Prostate gland (tissue), 2 donors: ENCODE measurements at regions not wholly inside any gene's neighbourhood (a gene's known extent, or its start where the extent isn't known, plus 50 kb on each side); places are given as distances from the start of the nearest gene placed in this dataset.

Source experiments
- DNase-seq: peaks from one replicate; pipeline ENCODE4 v3.0.0-alpha.2; 2019; ENCODE audit warnings: low spot score
- H3K27ac ChIP-seq, 2 donors: fragments of 200-600 bp; sonication (generic); 2 replicates each; pipeline ENCODE4 v1.5.1; 2017 to 2019
- H3K27me3 ChIP-seq: fragments of 200-600 bp; sonication (generic); replicated peaks from 2 replicates; pipeline ENCODE4 v1.5.1; 2019; ENCODE audit not compliant: insufficient read depth
- H3K36me3 ChIP-seq, 2 donors: fragments of 200-600 bp; sonication (generic); 1 replicate in 1 of 2; 2 replicates in 1 of 2; pipeline versions ENCODE4 v1.5.1 to v1.8.1; 2017 to 2019
- H3K4me1 ChIP-seq: fragments of 200-600 bp; sonication (generic); replicated peaks from 2 replicates; pipeline ENCODE4 v1.5.1; 2019
- H3K4me3 ChIP-seq, 2 donors: fragments of 200-600 bp; sonication (generic); 2 replicates each; pipeline ENCODE4 v1.5.1; 2017 to 2019
- H3K9me3 ChIP-seq: fragments of 200-600 bp; sonication (generic); 2 replicates; pipeline ENCODE4 v1.5.1; 2017
- CTCF ChIP-seq, 4 experiments: fragments of 200-600 bp in 2 of 4; fragments of 450-650 bp in 2 of 4; sonication (generic) in 2 of 4; IDR thresholded peaks; 1 replicate in 3 of 4; 2 replicates in 1 of 4; pipeline ENCODE4 v1.5.1; 2016 to 2019; ENCODE audit warnings: antibody characterized with exemption in 4 of 4, mild to moderate bottlenecking in 2 of 4, moderate library complexity in 2 of 4
- POLR2A ChIP-seq: fragments of 450-650 bp; IDR thresholded peaks from one replicate; pipeline ENCODE4 v1.6.1; 2016; ENCODE audit warnings: antibody characterized with exemption, mild to moderate bottlenecking
- POLR2AphosphoS5 ChIP-seq: sonication (generic); formaldehyde crosslinking; IDR thresholded peaks from one replicate; pipeline ENCODE4 v1.6.1; 2017; ENCODE audit warnings: antibody characterized with exemption
- WGBS: methylation state at CpG from one replicate; pipeline ENCODE4 v1.1.5; 2018; 5-methylcytosine and 5-hydroxymethylcytosine counted together
- intact Hi-C: fragments of 100-400 bp; cut with DNase I; formaldehyde crosslinking; loops from one replicate; pipeline ENCODE4 v1.14.2; 2022

GRCh38 chr14:43697003-43697402, 810.1 kb downstream of the FSCB start:
- Histone ChIP-seq H3K27ac (no peak overlapping the region), H3K4me3 (no peak overlapping the region), H3K4me1 (no peaks in the 10 kb centered on the region), H3K36me3 (no peaks in the 10 kb centered on the region), H3K9me3 (no peaks in the 10 kb centered on the region), H3K27me3 (no peaks in the 10 kb centered on the region)
- WGBS: 83% methylated on average over 1 of the region's 1 CpG
- TF ChIP-seq POLR2AphosphoS5 (no peak), CTCF (IDR thresholded peaks at IDR 0.05) (no peak), POLR2A (no peak)
- intact Hi-C loops: no loop called here
- no peak for DNase-seq

DNA sequence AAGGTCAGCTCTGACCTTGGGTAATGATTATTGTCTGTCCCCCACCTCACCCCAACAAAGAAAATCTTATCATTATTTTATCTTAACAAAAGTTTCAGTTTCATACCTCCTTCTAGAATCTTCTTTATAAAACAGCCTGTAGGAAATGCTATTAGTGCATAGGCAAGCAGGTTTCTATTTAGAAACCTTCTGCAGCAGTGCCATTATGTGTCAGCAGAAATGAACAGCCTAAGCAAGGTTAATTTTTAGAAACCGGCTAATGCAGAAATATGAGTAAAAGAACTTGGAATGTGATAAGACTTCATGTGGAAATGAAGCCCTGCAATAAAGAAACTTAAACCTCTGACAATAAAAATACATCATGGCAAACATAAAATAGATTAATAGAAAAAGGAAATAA, 814.4 kb downstream of the FSCB start:
- intact Hi-C loops: no loop called here
- Histone ChIP-seq H3K27ac (no peak overlapping the region), H3K36me3 (no peaks in the 10 kb centered on the region), H3K27me3 (no peaks in the 10 kb centered on the region), H3K4me1 (no peaks in the 10 kb centered on the region), H3K9me3 (no peaks in the 10 kb centered on the region), H3K4me3 (no peak overlapping the region)
- TF ChIP-seq CTCF (IDR thresholded peaks at IDR 0.05) (no peak), POLR2AphosphoS5 (no peak), POLR2A (no peak)
- WGBS: 62% methylated on average over 1 of the region's 1 CpG
- no peak for DNase-seq

- no peaks in the 10 kb centered on the region for H3K4me1 ChIP-seq
- TF ChIP-seq CTCF (IDR thresholded peaks at IDR 0.05): no peak
- no peak for TF ChIP-seq POLR2A
- no peak for TF ChIP-seq POLR2AphosphoS5
- H3K36me3 ChIP-seq: no peaks in the 10 kb centered on the region
- 42% methylated on average over 3 of the region's 3 CpGs for WGBS
- H3K4me3 ChIP-seq: no peak overlapping the region
- intact Hi-C loops: no loop called here
- no peak overlapping the region for H3K27ac ChIP-seq
- no peak for DNase-seq
- no peaks in the 10 kb centered on the region for H3K9me3 ChIP-seq
- H3K27me3 ChIP-seq: no peaks in the 10 kb centered on the region
These were observed 819.2 kb downstream of the FSCB start for GRCh38 chr14:43687921-43688320.

- H3K27me3 ChIP-seq: no peaks in the 10 kb centered on the region
- no peak for TF ChIP-seq POLR2A
- no peak for TF ChIP-seq POLR2AphosphoS5
- no peak for TF ChIP-seq CTCF (IDR thresholded peaks at IDR 0.05)
- no peaks in the 10 kb centered on the region for H3K36me3 ChIP-seq
- H3K4me3 ChIP-seq: no peak overlapping the region
- no peak for DNase-seq
- WGBS: 58% methylated on average over 1 of the region's 1 CpG
- no peaks in the 10 kb centered on the region for H3K4me1 ChIP-seq
- intact Hi-C loops: no loop called here
- no peaks in the 10 kb centered on the region for H3K9me3 ChIP-seq
- H3K27ac ChIP-seq: no peak overlapping the region
These were observed 829.5 kb downstream of the FSCB start for GRCh38 chr14:43677581-43677980.

GRCh38 chr14:43674273-43674672, 832.8 kb downstream of the FSCB start:
- no peaks in the 10 kb centered on the region for H3K36me3 ChIP-seq
- H3K4me3 ChIP-seq: no peak overlapping the region
- H3K27ac ChIP-seq: no peak overlapping the region
- no peak for DNase-seq
- H3K27me3 ChIP-seq: no peaks in the 10 kb centered on the region
- no peaks in the 10 kb centered on the region for H3K4me1 ChIP-seq
- 84% methylated on average over 2 of the region's 2 CpGs for WGBS
- intact Hi-C loops: no loop called here
- TF ChIP-seq POLR2AphosphoS5 (no peak), POLR2A (no peak)
- no peaks in the 10 kb centered on the region for H3K9me3 ChIP-seq
